ENCODE measurements at regions not wholly inside any gene's neighbourhood (a gene's known extent, or its start where the extent isn't known, plus 50 kb on each side); places are given as distances from the start of the nearest gene placed in this dataset.

DNA sequence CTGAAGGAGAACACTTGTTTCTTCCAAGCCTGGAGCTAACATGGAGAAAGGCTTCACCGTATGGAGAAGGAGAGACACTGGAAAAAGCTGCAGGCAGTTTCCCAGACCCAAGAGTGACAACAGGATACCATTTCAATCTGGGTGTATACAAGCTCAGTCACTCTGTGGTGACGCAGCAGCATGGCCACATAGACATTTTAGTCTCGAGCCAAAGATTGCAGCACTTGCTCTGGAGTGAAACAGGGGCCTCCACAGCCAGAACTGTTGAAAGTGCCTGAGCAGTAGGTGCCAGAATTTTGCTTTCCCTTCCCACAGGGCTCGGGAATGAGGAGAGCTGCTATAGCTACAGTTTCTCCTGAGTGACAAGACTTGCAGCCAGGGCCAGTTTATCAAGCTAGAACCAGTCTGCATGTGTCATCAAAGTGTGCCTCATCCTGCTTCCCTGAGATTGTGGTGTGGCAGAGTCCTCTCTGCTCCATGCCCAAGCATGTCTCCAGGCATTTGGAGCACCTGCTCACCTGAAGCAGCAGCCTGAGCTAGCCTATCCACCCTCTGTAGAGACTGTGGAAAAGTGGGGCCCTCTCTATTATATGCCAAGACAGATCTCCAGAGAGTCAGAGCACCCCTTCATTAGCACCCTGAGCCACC, 234.6 kb upstream of the CDH19 start:
- DNase-seq: no peak
- intact Hi-C loops (cut with micrococcal nuclease; ENCODE audit: unreplicated experiment): no loop called here
- no peaks in the 10 kb centered on the region for H3K9me3 Mint-ChIP-seq (ENCODE audit: unreplicated experiment)
- ChIA-PET POLR2A (no interaction called here), CTCF (no interaction called here)
- no TSS peak for BruUV-seq (replicated peaks)
- Histone ChIP-seq H3K36me3 (ENCODE audit: control insufficient read depth, insufficient read depth, low read length) (no peaks in the 10 kb centered on the region), H3K27me3 (replicated peaks; ENCODE audit: control insufficient read depth, insufficient read depth, low read length) (no peaks in the 10 kb centered on the region), H3K4me3 (ENCODE audit: low read depth, low read length) (no peak overlapping the region), H3K9me3 (no peaks in the 10 kb centered on the region), H3K4me1 (no peaks in the 10 kb centered on the region)
- H3K27me3 Mint-ChIP-seq (ENCODE audit: insufficient read depth, unreplicated experiment): no peaks in the 10 kb centered on the region
- TF ChIP-seq, protein P1, sequence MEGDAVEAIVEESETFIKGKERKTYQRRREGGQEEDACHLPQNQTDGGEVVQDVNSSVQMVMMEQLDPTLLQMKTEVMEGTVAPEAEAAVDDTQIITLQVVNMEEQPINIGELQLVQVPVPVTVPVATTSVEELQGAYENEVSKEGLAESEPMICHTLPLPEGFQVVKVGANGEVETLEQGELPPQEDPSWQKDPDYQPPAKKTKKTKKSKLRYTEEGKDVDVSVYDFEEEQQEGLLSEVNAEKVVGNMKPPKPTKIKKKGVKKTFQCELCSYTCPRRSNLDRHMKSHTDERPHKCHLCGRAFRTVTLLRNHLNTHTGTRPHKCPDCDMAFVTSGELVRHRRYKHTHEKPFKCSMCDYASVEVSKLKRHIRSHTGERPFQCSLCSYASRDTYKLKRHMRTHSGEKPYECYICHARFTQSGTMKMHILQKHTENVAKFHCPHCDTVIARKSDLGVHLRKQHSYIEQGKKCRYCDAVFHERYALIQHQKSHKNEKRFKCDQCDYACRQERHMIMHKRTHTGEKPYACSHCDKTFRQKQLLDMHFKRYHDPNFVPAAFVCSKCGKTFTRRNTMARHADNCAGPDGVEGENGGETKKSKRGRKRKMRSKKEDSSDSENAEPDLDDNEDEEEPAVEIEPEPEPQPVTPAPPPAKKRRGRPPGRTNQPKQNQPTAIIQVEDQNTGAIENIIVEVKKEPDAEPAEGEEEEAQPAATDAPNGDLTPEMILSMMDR (IDR thresholded peaks at IDR 0.05; ENCODE audit: insufficient read depth in 1 of 2, low read depth in 1 of 2, low read length in 1 of 2, severe bottlenecking in 1 of 2, unreplicated experiment in 1 of 2): no peak
- no peak overlapping the region for H3K27ac Mint-ChIP-seq (ENCODE audit: unreplicated experiment)
- no peak overlapping the region for H3K4me3 Mint-ChIP-seq (ENCODE audit: unreplicated experiment)
- no peaks in the 10 kb centered on the region for H3K4me1 Mint-ChIP-seq (ENCODE audit: low read depth, unreplicated experiment)
- H3K36me3 Mint-ChIP-seq (ENCODE audit: insufficient read depth, unreplicated experiment): no peaks in the 10 kb centered on the region

DNA sequence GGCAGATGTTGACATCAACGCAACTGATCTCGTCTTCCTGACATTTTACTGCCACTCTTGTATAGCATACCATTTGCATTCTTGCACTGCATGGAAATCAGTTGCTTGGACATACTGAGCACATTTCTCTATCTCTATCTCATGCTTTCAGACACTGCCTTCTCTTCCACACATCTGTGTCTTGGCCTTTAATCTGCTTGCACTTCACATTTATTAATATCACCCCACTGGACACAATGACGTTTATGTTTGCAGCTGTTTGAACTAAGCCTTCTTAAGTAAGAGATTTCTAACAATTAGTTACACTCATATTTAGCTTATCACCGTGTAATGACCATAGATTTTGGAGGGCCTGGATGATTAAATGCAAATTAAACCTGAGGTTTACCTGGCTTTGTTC, 229.8 kb upstream of the CDH19 start:
- H3K36me3 Mint-ChIP-seq (ENCODE audit: insufficient read depth, unreplicated experiment): no peaks in the 10 kb centered on the region
- no peaks in the 10 kb centered on the region for H3K36me3 ChIP-seq (ENCODE audit: control insufficient read depth, insufficient read depth, low read length)
- H3K27me3 ChIP-seq (replicated peaks; ENCODE audit: control insufficient read depth, insufficient read depth, low read length): no peaks in the 10 kb centered on the region
- POLR2A ChIA-PET: no interaction called here
- H3K9me3 ChIP-seq: no peaks in the 10 kb centered on the region
- CTCF ChIA-PET: no interaction called here
- intact Hi-C loops (cut with micrococcal nuclease; ENCODE audit: unreplicated experiment): no loop called here
- no peak overlapping the region for H3K4me3 ChIP-seq (ENCODE audit: low read depth, low read length)
- no peak overlapping the region for H3K27ac Mint-ChIP-seq (ENCODE audit: unreplicated experiment)
- H3K4me3 Mint-ChIP-seq (ENCODE audit: unreplicated experiment): no peak overlapping the region
- BruUV-seq (replicated peaks): no TSS peak
- H3K9me3 Mint-ChIP-seq (ENCODE audit: unreplicated experiment): no peaks in the 10 kb centered on the region
- no peak for DNase-seq
- TF ChIP-seq, protein P1 (IDR thresholded peaks at IDR 0.05; ENCODE audit: insufficient read depth in 1 of 2, low read depth in 1 of 2, low read length in 1 of 2, severe bottlenecking in 1 of 2, unreplicated experiment in 1 of 2): no peak
- no peaks in the 10 kb centered on the region for H3K4me1 Mint-ChIP-seq (ENCODE audit: low read depth, unreplicated experiment)
- H3K27me3 Mint-ChIP-seq (ENCODE audit: insufficient read depth, unreplicated experiment): no peaks in the 10 kb centered on the region
- H3K4me1 ChIP-seq: no peaks in the 10 kb centered on the region

DNA sequence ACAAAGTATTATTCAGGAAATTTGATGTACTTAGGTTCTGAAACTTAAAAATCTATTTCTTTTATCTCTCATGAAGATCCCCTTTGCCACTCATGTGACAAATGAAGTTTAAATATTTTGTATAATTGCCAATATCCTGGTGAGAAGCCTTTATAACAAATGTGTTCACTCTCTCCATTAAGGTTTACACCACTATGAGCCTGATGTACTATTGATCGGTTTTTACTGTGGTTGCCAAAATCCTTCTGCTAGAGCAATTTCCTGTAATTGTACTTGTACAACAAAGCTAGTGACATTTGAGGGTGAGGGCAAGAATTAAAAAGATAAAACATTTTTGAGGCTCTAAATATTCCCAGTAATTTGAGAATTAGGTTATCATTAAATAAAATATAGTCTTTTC, 222.3 kb upstream of the CDH19 start:
- no peaks in the 10 kb centered on the region for H3K36me3 Mint-ChIP-seq (ENCODE audit: insufficient read depth, unreplicated experiment)
- Histone ChIP-seq H3K9me3 (no peaks in the 10 kb centered on the region), H3K36me3 (ENCODE audit: control insufficient read depth, insufficient read depth, low read length) (no peaks in the 10 kb centered on the region), H3K4me3 (ENCODE audit: low read depth, low read length) (no peak overlapping the region), H3K27me3 (replicated peaks; ENCODE audit: control insufficient read depth, insufficient read depth, low read length) (no peaks in the 10 kb centered on the region), H3K4me1 (no peaks in the 10 kb centered on the region)
- H3K9me3 Mint-ChIP-seq (ENCODE audit: unreplicated experiment): no peaks in the 10 kb centered on the region
- ChIA-PET CTCF (no interaction called here), POLR2A (no interaction called here)
- no TSS peak for BruUV-seq (replicated peaks)
- intact Hi-C loops (cut with micrococcal nuclease; ENCODE audit: unreplicated experiment): no loop called here
- TF ChIP-seq, protein P1 (IDR thresholded peaks at IDR 0.05; ENCODE audit: insufficient read depth in 1 of 2, low read depth in 1 of 2, low read length in 1 of 2, severe bottlenecking in 1 of 2, unreplicated experiment in 1 of 2): no peak
- H3K4me3 Mint-ChIP-seq (ENCODE audit: unreplicated experiment): no peak overlapping the region
- H3K4me1 Mint-ChIP-seq (ENCODE audit: low read depth, unreplicated experiment): no peaks in the 10 kb centered on the region
- no peak for DNase-seq
- H3K27me3 Mint-ChIP-seq (ENCODE audit: insufficient read depth, unreplicated experiment): no peaks in the 10 kb centered on the region
- H3K27ac Mint-ChIP-seq (ENCODE audit: unreplicated experiment): no peak overlapping the region

All from Caco-2 (cell line).